NCI-H1092 (cell line): ENCODE measurements at regions not wholly inside any gene's neighbourhood (a gene's known extent, or its start where the extent isn't known, plus 50 kb on each side); places are given as distances from the start of the nearest gene placed in this dataset.

Source experiments
- DNase-seq: peaks from one replicate; lab custom pipeline; 2025; lab: John Stamatoyannopoulos, UW

GRCh38 chr12:29043069-29043468 is 106.0 kb upstream of the FAR2 start:
- DNase-seq, result no peak

- DNase-seq, result no peak
Observed at GRCh38 chr12:29044799-29045198, 104.3 kb upstream of the FAR2 start.

- DNase-seq, result no peak
Observed at GRCh38 chr12:29048787-29049186, 100.3 kb upstream of the FAR2 start.

- DNase-seq, result no peak
Observed at GRCh38 chr12:29050503-29050902, 98.6 kb upstream of the FAR2 start.

GRCh38 chr12:29051221-29051620 is 97.9 kb upstream of the FAR2 start:
- no peak for DNase-seq

GRCh38 chr12:29053567-29053966 is 95.5 kb upstream of the FAR2 start:
- no peak for DNase-seq

GRCh38 chr12:29054858-29055663 is 94.0 kb upstream of the FAR2 start:
- no peak for DNase-seq

- DNase-seq, result no peak
Observed at GRCh38 chr12:29066011-29066588, 83.0 kb upstream of the FAR2 start.

GRCh38 chr12:29067430-29067829 is 81.6 kb upstream of the FAR2 start:
- DNase-seq, result no peak

- DNase-seq, result no peak
Observed at GRCh38 chr12:29070309-29070708, 78.8 kb upstream of the FAR2 start.

GRCh38 chr12:29071099-29071498 is 78.0 kb upstream of the FAR2 start:
- no peak for DNase-seq

- no peak for DNase-seq
Observed at GRCh38 chr12:29072631-29073030, 76.4 kb upstream of the FAR2 start.

- no peak for DNase-seq
Observed at GRCh38 chr12:29073631-29074239, 75.3 kb upstream of the FAR2 start.

GRCh38 chr12:29081101-29081500 is 68.0 kb upstream of the FAR2 start:
- no peak for DNase-seq

GRCh38 chr12:29082522-29082921 is 66.6 kb upstream of the FAR2 start:
- DNase-seq, result no peak

GRCh38 chr12:29086325-29087271 is 62.5 kb upstream of the FAR2 start:
- DNase-seq, result no peak

- no peak for DNase-seq
Observed at GRCh38 chr12:29088611-29089219, 60.4 kb upstream of the FAR2 start.
